ENCODE measurements at regions not wholly inside any gene's neighbourhood (a gene's known extent, or its start where the extent isn't known, plus 50 kb on each side); places are given as distances from the start of the nearest gene placed in this dataset.

- no peaks in the 10 kb centered on the region for H3K4me1 ChIP-seq (ENCODE audit: control insufficient read depth, insufficient read depth, low read length)
- no peaks in the 10 kb centered on the region for H3K27me3 ChIP-seq (ENCODE audit: control insufficient read depth, insufficient read depth, low read length, poor library complexity, severe bottlenecking)
- H3K9me3 ChIP-seq (ENCODE audit: control insufficient read depth, low read length), result no peaks in the 10 kb centered on the region
- WGBS, 2 experiments, result 86 to 92% methylated on average over 1 of the region's 2 CpGs
- no peaks in the 10 kb centered on the region for H3K36me3 ChIP-seq (ENCODE audit: control insufficient read depth, insufficient read depth, low read length)
- H3K27ac ChIP-seq (ENCODE audit: insufficient read depth, low read depth, low read length, poor library complexity, severe bottlenecking), result no peak overlapping the region
- H3K4me3 ChIP-seq (ENCODE audit: insufficient read depth, low read depth, low read length), result no peak overlapping the region
These were observed 1114.2 kb downstream of the NSUN3 start for GRCh38 chr3:95177096-95177495.

- Histone ChIP-seq H3K27ac (ENCODE audit: insufficient read depth, low read depth, low read length, poor library complexity, severe bottlenecking) (no peak overlapping the region), H3K27me3 (ENCODE audit: control insufficient read depth, insufficient read depth, low read length, poor library complexity, severe bottlenecking) (no peaks in the 10 kb centered on the region), H3K4me3 (ENCODE audit: insufficient read depth, low read depth, low read length) (no peak overlapping the region), H3K4me1 (ENCODE audit: control insufficient read depth, insufficient read depth, low read length) (no peaks in the 10 kb centered on the region), H3K9me3 (ENCODE audit: control insufficient read depth, low read length) (no peaks in the 10 kb centered on the region), H3K36me3 (ENCODE audit: control insufficient read depth, insufficient read depth, low read length) (no peaks in the 10 kb centered on the region)
- 89 to 95% methylated on average over 6 of the region's 6 CpGs for WGBS, 2 experiments
These were observed 1121.2 kb downstream of the NSUN3 start for GRCh38 chr3:95184038-95184437.

DNA sequence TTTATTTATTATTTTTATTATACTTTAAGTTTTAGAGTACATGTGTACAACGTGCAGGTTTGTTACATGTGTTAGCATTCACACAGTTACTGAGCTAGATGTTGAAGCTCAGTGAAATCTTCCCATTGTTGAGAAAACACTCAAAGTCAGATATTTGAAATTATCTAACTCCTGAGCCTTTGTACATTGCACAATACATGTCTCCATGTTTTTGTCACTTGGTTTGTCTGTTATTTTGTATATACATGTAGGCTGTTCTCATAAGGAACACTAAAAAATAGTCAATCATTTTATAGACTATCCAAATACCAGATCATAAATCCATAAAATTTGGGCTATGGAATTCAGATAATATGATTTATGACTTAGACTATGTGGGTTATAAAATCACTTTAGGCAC is 1126.5 kb downstream of the NSUN3 start:
- 100% methylated on average over 1 of the region's 1 CpG for WGBS, 2 experiments
- H3K4me3 ChIP-seq (ENCODE audit: insufficient read depth, low read depth, low read length), result no peak overlapping the region

GRCh38 chr3:95197661-95198060 is 1134.8 kb downstream of the NSUN3 start:
- H3K4me1 ChIP-seq (ENCODE audit: control insufficient read depth, insufficient read depth, low read length), result no peaks in the 10 kb centered on the region
- H3K27ac ChIP-seq (ENCODE audit: insufficient read depth, low read depth, low read length, poor library complexity, severe bottlenecking), result no peak overlapping the region
- no peaks in the 10 kb centered on the region for H3K9me3 ChIP-seq (ENCODE audit: control insufficient read depth, low read length)
- H3K36me3 ChIP-seq (ENCODE audit: control insufficient read depth, insufficient read depth, low read length), result no peaks in the 10 kb centered on the region
- H3K4me3 ChIP-seq (ENCODE audit: insufficient read depth, low read depth, low read length), result no peak overlapping the region
- H3K27me3 ChIP-seq (ENCODE audit: control insufficient read depth, insufficient read depth, low read length, poor library complexity, severe bottlenecking), result no peaks in the 10 kb centered on the region
- 90 to 91% methylated on average over 4 of the region's 4 CpGs for WGBS, 2 experiments

More for the DNA sequence above, 1126.5 kb downstream of the NSUN3 start:
- no peaks in the 10 kb centered on the region for H3K4me1 ChIP-seq (ENCODE audit: control insufficient read depth, insufficient read depth, low read length)
- H3K27me3 ChIP-seq (ENCODE audit: control insufficient read depth, insufficient read depth, low read length, poor library complexity, severe bottlenecking), result no peaks in the 10 kb centered on the region
- H3K36me3 ChIP-seq (ENCODE audit: control insufficient read depth, insufficient read depth, low read length), result no peaks in the 10 kb centered on the region
- H3K27ac ChIP-seq (ENCODE audit: insufficient read depth, low read depth, low read length, poor library complexity, severe bottlenecking), result no peak overlapping the region
- H3K9me3 ChIP-seq (ENCODE audit: control insufficient read depth, low read length), result no peaks in the 10 kb centered on the region

GRCh38 chr3:95200384-95200783 is 1137.5 kb downstream of the NSUN3 start:
- no peak overlapping the region for H3K27ac ChIP-seq (ENCODE audit: insufficient read depth, low read depth, low read length, poor library complexity, severe bottlenecking)
- H3K36me3 ChIP-seq (ENCODE audit: control insufficient read depth, insufficient read depth, low read length), result no peaks in the 10 kb centered on the region
- H3K4me3 ChIP-seq (ENCODE audit: insufficient read depth, low read depth, low read length), result no peak overlapping the region
- 100% methylated on average over 1 of the region's 1 CpG for WGBS, 2 experiments
- H3K27me3 ChIP-seq (ENCODE audit: control insufficient read depth, insufficient read depth, low read length, poor library complexity, severe bottlenecking), result no peaks in the 10 kb centered on the region
- H3K4me1 ChIP-seq (ENCODE audit: control insufficient read depth, insufficient read depth, low read length), result no peaks in the 10 kb centered on the region
- H3K9me3 ChIP-seq (ENCODE audit: control insufficient read depth, low read length), result no peaks in the 10 kb centered on the region

DNA sequence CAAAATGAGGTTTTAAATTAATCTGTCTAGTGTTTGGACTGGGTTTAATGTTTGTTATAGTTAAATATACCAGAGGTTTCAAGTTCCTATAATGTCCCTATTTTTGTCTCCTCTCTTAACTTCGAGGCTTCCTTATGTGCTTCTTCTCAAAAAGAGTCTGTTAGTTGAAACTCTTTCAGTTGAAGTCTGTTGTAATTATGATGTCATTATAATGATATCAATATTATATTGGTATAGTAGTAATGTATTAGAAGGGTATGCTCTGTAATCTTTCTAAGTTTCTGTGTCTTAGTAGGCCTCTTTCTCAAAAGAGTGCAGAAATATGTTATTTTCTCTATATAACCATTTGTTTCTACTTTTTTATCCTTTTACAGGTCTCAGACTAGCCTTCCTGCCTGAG is 1148.0 kb downstream of the NSUN3 start:
- Histone ChIP-seq H3K4me3 (ENCODE audit: insufficient read depth, low read depth, low read length) (no peak overlapping the region), H3K27me3 (ENCODE audit: control insufficient read depth, insufficient read depth, low read length, poor library complexity, severe bottlenecking) (no peaks in the 10 kb centered on the region), H3K4me1 (ENCODE audit: control insufficient read depth, insufficient read depth, low read length) (no peaks in the 10 kb centered on the region), H3K36me3 (ENCODE audit: control insufficient read depth, insufficient read depth, low read length) (no peaks in the 10 kb centered on the region), H3K27ac (ENCODE audit: insufficient read depth, low read depth, low read length, poor library complexity, severe bottlenecking) (no peak overlapping the region), H3K9me3 (ENCODE audit: control insufficient read depth, low read length) (no peaks in the 10 kb centered on the region)
- 83% methylated on average over 1 of the region's 1 CpG; no CpG with 5 or more reads in 1 of the 2 experiments for WGBS, 2 experiments

DNA sequence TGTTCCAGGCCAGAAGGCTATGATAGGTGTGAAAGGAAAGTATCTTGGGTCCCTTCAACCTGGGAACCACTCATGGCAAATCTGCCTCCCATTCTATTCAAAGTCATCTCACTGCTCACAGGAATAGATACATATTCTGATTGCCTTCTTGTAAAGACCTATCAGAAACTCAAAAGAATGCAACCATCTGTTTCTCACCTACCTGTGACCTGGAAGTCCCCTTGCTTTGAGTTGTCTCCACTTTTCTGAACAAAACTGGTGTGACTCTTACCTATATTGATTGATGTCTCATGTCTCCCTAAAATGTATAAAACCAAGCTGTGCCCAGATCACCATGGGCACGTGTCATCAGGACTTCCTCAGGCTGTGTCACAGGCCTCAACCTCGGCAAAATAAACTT is 1149.3 kb downstream of the NSUN3 start:
- H3K4me3 ChIP-seq (ENCODE audit: insufficient read depth, low read depth, low read length), result no peak overlapping the region
- no peaks in the 10 kb centered on the region for H3K36me3 ChIP-seq (ENCODE audit: control insufficient read depth, insufficient read depth, low read length)
- WGBS, 2 experiments, result 90 to 96% methylated on average over 2 of the region's 2 CpGs
- no peak overlapping the region for H3K27ac ChIP-seq (ENCODE audit: insufficient read depth, low read depth, low read length, poor library complexity, severe bottlenecking)
- no peaks in the 10 kb centered on the region for H3K27me3 ChIP-seq (ENCODE audit: control insufficient read depth, insufficient read depth, low read length, poor library complexity, severe bottlenecking)
- no peaks in the 10 kb centered on the region for H3K4me1 ChIP-seq (ENCODE audit: control insufficient read depth, insufficient read depth, low read length)
- H3K9me3 ChIP-seq (ENCODE audit: control insufficient read depth, low read length), result peaks cover under 1% of the 10 kb centered on the region

- Histone ChIP-seq H3K36me3 (ENCODE audit: control insufficient read depth, insufficient read depth, low read length) (no peaks in the 10 kb centered on the region), H3K27ac (ENCODE audit: insufficient read depth, low read depth, low read length, poor library complexity, severe bottlenecking) (no peak overlapping the region), H3K27me3 (ENCODE audit: control insufficient read depth, insufficient read depth, low read length, poor library complexity, severe bottlenecking) (no peaks in the 10 kb centered on the region), H3K4me1 (ENCODE audit: control insufficient read depth, insufficient read depth, low read length) (no peaks in the 10 kb centered on the region), H3K9me3 (ENCODE audit: control insufficient read depth, low read length) (peaks cover 3% of the 10 kb centered on the region), H3K4me3 (ENCODE audit: insufficient read depth, low read depth, low read length) (no peak overlapping the region)
- 97 to 100% methylated on average over 1 of the region's 1 CpG for WGBS, 2 experiments
These were observed 1152.6 kb downstream of the NSUN3 start for GRCh38 chr3:95215437-95215957.

GRCh38 chr3:95217661-95218060 is 1154.8 kb downstream of the NSUN3 start:
- Histone ChIP-seq H3K27me3 (ENCODE audit: control insufficient read depth, insufficient read depth, low read length, poor library complexity, severe bottlenecking) (no peaks in the 10 kb centered on the region), H3K9me3 (ENCODE audit: control insufficient read depth, low read length) (peaks cover 3% of the 10 kb centered on the region), H3K27ac (ENCODE audit: insufficient read depth, low read depth, low read length, poor library complexity, severe bottlenecking) (no peak overlapping the region), H3K4me1 (ENCODE audit: control insufficient read depth, insufficient read depth, low read length) (no peaks in the 10 kb centered on the region), H3K36me3 (ENCODE audit: control insufficient read depth, insufficient read depth, low read length) (no peaks in the 10 kb centered on the region), H3K4me3 (ENCODE audit: insufficient read depth, low read depth, low read length) (no peak overlapping the region)

GRCh38 chr3:95218484-95218883 is 1155.6 kb downstream of the NSUN3 start:
- WGBS, 2 experiments, result 83% methylated on average over 1 of the region's 1 CpG; no CpG with 5 or more reads in 1 of the 2 experiments
- Histone ChIP-seq H3K4me3 (ENCODE audit: insufficient read depth, low read depth, low read length) (no peak overlapping the region), H3K36me3 (ENCODE audit: control insufficient read depth, insufficient read depth, low read length) (no peaks in the 10 kb centered on the region), H3K4me1 (ENCODE audit: control insufficient read depth, insufficient read depth, low read length) (no peaks in the 10 kb centered on the region), H3K27ac (ENCODE audit: insufficient read depth, low read depth, low read length, poor library complexity, severe bottlenecking) (no peak overlapping the region), H3K9me3 (ENCODE audit: control insufficient read depth, low read length) (peaks cover 3% of the 10 kb centered on the region), H3K27me3 (ENCODE audit: control insufficient read depth, insufficient read depth, low read length, poor library complexity, severe bottlenecking) (no peaks in the 10 kb centered on the region)

DNA sequence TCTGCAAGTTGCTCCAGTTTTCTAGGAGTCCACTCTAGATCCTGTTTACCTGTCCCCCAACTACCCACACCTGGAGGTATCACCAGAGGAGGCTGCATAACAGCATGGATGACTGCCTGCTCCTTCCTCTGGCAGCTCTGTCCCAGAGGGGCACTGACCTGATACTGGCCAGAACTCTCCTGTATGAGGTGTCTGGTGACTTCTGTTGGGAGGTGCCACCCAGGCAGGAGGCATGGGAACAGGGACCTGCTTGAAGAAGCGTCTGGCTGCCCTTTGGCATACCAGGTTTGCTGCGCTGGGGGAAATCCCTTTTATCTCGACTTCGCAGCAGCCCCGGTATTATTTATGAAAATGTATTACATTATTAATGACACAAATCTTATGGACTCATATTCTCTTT is 1163.6 kb downstream of the NSUN3 start:
- H3K27ac ChIP-seq (ENCODE audit: insufficient read depth, low read depth, low read length, poor library complexity, severe bottlenecking), result no peak overlapping the region
- no peaks in the 10 kb centered on the region for H3K4me1 ChIP-seq (ENCODE audit: control insufficient read depth, insufficient read depth, low read length)
- no peak overlapping the region for H3K4me3 ChIP-seq (ENCODE audit: insufficient read depth, low read depth, low read length)
- 97 to 100% methylated on average over 2 of the region's 5 CpGs for WGBS, 2 experiments
- no peaks in the 10 kb centered on the region for H3K9me3 ChIP-seq (ENCODE audit: control insufficient read depth, low read length)
- no peaks in the 10 kb centered on the region for H3K27me3 ChIP-seq (ENCODE audit: control insufficient read depth, insufficient read depth, low read length, poor library complexity, severe bottlenecking)
- H3K36me3 ChIP-seq (ENCODE audit: control insufficient read depth, insufficient read depth, low read length), result no peaks in the 10 kb centered on the region

Measured in ectodermal cell (in vitro differentiated cells).